VCaP (cell line): ENCODE measurements at regions not wholly inside any gene's neighbourhood (a gene's known extent, or its start where the extent isn't known, plus 50 kb on each side); places are given as distances from the start of the nearest gene placed in this dataset.
A peak's percentile ranks its signal among the peaks of the same experiment; 100 is the strongest.
"Not testable (repeated sequence)": the region's sequence is repeated elsewhere in the genome, so short reads cannot be mapped to it uniquely, and the experiment has no call there.

Source experiments
- H3K27ac ChIP-seq: fragments of 450-650 bp; 2 replicates; pipeline ENCODE4 v1.5.1; 2017
- TF ChIP-seq, protein P1 (sequence below): fragments of 450-650 bp; conservative IDR thresholded peaks from 2 replicates; pipeline ENCODE4 v1.5.1; 2017; ENCODE audit warnings: mild to moderate bottlenecking, moderate library complexity

DNA sequence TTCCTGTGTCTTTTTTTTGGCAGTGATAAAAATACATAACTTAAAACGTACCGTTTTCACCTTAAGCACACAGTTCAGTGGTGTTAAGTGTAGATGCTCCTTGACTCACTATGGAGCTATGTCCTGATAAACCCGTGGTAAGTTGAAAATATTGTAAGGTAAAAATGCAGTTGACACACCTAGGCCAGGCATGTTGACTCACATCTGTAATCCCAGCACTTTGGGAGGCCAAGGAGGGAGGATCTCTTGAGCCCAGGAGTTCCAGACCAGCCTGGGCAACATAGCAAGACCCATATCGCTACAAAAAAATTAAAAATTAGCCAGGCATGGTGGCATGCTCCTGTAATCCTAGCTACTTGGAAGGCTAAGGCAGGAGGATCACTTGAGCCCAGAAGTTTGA lies 73.6 kb upstream of the COG2 start:
- no peak overlapping the region for H3K27ac ChIP-seq
- TF ChIP-seq, protein P1, sequence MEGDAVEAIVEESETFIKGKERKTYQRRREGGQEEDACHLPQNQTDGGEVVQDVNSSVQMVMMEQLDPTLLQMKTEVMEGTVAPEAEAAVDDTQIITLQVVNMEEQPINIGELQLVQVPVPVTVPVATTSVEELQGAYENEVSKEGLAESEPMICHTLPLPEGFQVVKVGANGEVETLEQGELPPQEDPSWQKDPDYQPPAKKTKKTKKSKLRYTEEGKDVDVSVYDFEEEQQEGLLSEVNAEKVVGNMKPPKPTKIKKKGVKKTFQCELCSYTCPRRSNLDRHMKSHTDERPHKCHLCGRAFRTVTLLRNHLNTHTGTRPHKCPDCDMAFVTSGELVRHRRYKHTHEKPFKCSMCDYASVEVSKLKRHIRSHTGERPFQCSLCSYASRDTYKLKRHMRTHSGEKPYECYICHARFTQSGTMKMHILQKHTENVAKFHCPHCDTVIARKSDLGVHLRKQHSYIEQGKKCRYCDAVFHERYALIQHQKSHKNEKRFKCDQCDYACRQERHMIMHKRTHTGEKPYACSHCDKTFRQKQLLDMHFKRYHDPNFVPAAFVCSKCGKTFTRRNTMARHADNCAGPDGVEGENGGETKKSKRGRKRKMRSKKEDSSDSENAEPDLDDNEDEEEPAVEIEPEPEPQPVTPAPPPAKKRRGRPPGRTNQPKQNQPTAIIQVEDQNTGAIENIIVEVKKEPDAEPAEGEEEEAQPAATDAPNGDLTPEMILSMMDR, result no peak

DNA sequence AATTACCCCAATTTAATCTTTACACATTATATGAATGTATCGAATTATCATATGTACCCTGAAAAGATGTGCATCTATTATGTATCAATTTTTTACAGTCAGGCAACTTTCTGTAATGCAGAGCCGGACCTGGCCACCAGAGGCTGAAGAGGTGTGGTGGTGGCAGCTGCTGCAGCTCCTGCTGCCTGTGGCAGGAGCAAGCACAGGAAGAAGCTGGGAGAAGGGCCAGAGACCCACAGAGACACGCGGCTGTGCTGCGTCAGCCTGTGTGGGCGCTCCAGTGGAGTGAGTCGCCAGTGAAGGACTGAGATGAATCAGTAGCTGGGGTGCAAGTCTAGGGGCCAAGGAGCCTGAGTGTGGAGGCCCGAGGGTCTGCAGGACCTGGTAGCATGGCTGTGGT lies 74.3 kb upstream of the COG2 start:
- TF ChIP-seq, protein P1, result peak; percentile 70
- no peak overlapping the region for H3K27ac ChIP-seq

DNA sequence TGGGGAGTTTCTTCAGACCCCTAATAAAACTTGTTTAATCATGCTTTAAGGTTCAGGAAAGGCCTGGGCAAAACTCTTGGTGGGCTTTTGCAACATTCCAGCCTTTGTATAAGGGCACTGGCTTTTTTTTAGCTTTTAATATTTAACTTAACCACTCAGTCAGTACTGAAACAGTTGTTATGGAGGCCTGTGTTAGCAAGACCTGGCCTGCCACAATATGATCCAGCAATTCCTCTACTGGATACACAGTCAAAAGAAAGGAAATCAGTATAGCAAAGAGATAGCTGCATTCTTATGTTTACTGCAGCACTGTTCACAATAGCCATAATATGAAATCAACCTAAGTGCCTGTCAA lies 75.1 kb upstream of the COG2 start:
- H3K27ac ChIP-seq, result no peak overlapping the region
- TF ChIP-seq, protein P1, result no peak

DNA sequence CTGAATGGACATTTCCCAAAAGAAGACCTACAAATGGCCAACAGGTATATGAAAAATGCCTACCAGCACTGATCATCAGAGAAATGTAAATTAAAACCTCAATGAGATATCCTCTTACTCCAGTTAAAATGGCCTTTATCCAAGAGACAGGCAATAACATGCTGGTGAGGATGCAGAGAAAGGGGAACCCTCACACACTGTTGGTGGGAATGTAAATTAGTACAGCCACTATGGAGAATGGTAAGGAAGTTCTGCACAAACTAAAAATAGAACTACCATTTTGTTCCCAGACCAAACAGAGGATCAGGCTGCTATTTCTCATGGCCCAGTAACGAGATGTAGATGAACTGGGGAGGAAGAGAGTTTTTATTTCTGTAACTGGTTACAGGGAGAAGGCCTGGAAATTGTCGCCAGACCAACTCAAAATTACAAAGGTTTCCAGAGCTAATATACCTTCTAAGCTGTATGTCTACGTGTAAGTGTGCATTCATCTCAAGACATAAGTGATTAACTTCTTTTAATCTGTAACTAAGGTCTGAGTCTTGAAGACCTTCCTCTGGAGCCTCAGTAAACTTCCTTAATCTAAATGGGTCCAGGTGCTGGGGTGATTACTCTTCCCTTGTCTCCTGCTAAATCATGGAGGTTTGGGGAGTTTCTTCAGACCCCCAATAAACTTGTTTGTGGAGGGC lies 75.6 kb upstream of the COG2 start:
- not testable (repeated sequence) for H3K27ac ChIP-seq

DNA sequence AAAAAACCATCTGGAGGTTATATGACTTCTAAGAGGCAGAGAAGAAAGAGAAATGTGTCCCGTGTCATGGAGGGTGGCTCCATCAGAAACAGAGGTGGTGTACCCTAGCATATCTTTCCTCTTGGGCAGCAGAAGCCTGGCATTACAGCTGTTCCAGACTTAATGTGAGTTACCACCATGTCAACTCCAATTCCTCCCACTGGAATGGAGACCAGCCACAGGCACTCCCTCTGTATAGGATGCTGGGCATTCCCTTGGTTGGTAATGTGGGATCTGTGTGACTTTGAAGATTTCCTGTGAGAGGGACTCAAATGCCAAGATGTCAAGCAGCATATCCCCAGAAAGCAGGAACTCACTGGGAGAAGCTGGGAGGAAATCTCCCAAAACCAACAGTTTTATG lies 77.1 kb upstream of the COG2 start:
- no peak overlapping the region for H3K27ac ChIP-seq
- TF ChIP-seq, protein P1, result no peak

DNA sequence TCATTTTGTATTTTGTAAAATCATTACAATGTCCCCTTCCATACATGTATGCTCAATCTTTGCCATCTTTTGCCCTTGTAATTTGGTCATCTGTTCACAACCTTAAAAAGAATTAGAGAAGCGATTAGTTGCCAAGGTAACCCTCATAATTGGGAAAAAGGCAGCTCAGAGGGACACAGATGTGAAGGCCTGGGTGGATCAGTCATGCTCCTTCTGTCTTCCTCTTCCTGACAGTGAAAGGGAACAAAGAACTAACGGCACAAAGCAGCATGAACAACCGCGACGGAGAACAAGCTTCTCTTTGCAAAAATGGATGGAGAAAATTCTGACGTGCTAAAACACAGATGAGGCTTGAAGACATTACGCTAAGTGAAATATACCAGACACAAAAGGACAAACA lies 78.7 kb upstream of the COG2 start:
- TF ChIP-seq, protein P1, result no peak
- no peak overlapping the region for H3K27ac ChIP-seq

DNA sequence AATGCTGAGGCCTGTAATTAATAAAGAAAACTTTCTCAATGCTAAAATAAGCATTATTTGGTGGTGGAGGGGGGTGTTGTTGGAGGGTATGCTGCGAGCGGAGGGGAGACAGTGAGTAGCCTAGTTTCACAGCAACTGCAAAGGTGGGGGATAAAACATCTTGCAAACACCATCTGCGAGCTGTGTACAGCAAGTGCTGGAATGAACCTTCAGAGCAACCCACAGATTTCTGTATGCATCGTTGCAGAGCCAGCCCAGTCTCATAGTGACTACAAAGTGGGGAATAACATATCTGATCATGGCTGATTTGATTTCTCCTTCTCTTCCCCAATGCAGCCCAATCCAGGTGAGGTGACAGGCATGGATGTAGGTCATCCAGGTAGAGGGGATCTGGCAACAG lies 80.7 kb upstream of the COG2 start:
- TF ChIP-seq, protein P1, result no peak
- H3K27ac ChIP-seq, result no peak overlapping the region

DNA sequence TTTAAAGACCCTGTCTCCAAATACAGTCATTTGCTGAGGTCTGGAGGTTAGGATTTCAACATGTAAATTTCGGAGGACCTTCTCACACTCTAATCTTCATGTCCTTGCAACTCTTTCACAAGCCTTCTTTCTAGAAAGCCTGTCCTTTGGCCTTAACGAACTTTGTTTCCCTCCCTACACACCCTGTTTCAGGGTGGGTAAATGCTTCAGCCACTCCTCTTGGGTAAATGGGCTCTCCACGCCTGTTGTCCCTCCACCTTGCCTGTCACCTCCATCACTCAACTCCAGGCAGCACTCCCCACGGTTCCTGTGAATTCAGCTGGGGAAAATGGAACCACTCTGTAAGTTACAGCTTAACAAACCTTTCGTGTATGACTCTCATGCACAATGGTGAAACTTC lies 84.0 kb upstream of the COG2 start:
- no peak overlapping the region for H3K27ac ChIP-seq
- TF ChIP-seq, protein P1, result no peak
